ENCODE measurements at regions not wholly inside any gene's neighbourhood (a gene's known extent, or its start where the extent isn't known, plus 50 kb on each side); places are given as distances from the start of the nearest gene placed in this dataset.

DNA sequence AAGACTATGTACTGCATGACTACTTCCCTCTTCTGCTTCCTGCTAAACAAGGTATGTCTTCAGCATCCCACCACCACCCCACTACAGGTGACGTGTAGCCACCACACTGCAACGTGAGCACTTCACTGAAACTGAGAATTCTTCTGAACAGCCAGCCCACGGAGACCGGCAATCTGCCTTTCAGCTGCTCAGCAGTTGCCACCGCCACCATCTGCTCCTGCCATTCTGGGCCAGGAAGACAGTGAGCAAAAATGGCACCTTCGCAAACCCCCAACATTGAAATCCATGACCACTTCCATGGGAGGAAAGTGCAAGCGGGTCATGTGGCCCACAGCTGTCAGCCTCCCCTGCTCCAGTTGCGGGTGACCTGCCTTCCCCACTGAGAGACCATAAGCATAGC, 443.4 kb upstream of the ST8SIA4 start:
- no peak for TF ChIP-seq FOXM1 (IDR thresholded peaks at IDR 0.05; ENCODE audit: borderline replicate concordance)
- no peak for TF ChIP-seq TARDBP (IDR thresholded peaks at IDR 0.05)
- TF ChIP-seq, protein P1, sequence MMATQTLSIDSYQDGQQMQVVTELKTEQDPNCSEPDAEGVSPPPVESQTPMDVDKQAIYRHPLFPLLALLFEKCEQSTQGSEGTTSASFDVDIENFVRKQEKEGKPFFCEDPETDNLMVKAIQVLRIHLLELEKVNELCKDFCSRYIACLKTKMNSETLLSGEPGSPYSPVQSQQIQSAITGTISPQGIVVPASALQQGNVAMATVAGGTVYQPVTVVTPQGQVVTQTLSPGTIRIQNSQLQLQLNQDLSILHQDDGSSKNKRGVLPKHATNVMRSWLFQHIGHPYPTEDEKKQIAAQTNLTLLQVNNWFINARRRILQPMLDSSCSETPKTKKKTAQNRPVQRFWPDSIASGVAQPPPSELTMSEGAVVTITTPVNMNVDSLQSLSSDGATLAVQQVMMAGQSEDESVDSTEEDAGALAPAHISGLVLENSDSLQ (IDR thresholded peaks at IDR 0.05), result no peak
- TF ChIP-seq SUZ12 (IDR thresholded peaks at IDR 0.05), result no peak
- TF ChIP-seq FOXA1 (IDR thresholded peaks at IDR 0.05), result no peak

Measured in HEK293T (cell line).